GM12864 (cell line): ENCODE measurements at regions not wholly inside any gene's neighbourhood (a gene's known extent, or its start where the extent isn't known, plus 50 kb on each side); places are given as distances from the start of the nearest gene placed in this dataset.

Experiments used
- DNase-seq: peaks from one replicate; pipeline ENCODE4 v3.0.0-alpha.2; 2011; ENCODE audit warnings: low read depth
- H3K4me3 ChIP-seq: 2 replicates; pipeline ENCODE4 v1.5.1; 2011; ENCODE audit warnings: mild to moderate bottlenecking, low read depth, low read length, control low read depth
- CTCF ChIP-seq: IDR thresholded peaks from 2 replicates; pipeline ENCODE4 v1.5.1; 2011; ENCODE audit warnings: low read depth, mild to moderate bottlenecking, moderate library complexity, low read length, control low read depth, inconsistent platforms; ENCODE audit errors: missing control alignments

DNA sequence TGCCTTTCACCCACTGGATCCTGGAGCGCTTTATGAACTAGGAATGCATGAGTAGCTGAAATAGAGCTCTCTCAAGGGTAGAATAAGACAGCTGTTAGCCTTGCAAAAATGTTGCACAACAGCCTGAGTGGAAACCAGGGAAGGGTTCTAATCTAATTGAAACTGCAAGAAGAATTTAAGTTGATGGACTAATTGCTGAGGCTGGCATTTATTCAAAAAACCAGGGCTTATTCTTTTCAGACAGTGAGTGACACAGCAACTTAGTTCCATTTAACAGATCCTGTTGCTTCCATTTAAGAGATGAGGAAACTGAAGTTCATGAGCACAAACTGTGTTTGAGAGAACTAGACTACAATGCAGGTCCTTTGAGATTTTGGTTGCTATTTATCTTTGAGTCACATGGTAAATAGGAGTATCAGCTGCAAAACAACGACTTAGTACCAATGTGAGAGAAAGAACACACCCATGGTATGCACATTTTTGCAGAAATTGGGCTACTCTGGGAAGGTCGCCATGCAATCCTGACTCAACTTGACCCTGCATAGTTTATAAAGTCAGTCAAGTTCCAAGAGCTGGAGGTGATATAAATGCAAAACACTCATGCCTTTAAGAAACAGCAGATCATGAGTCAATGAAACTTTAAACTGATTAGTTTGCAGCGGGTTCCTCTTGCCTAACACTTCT is 76.4 kb upstream of the PARD3B start:
- no peak overlapping the region for H3K4me3 ChIP-seq
- no peak for DNase-seq
- TF ChIP-seq CTCF, result no peak

GRCh38 chr2:204470178-204470620 is 75.1 kb upstream of the PARD3B start:
- TF ChIP-seq CTCF, result no peak
- no peak for DNase-seq
- H3K4me3 ChIP-seq, result no peak overlapping the region

DNA sequence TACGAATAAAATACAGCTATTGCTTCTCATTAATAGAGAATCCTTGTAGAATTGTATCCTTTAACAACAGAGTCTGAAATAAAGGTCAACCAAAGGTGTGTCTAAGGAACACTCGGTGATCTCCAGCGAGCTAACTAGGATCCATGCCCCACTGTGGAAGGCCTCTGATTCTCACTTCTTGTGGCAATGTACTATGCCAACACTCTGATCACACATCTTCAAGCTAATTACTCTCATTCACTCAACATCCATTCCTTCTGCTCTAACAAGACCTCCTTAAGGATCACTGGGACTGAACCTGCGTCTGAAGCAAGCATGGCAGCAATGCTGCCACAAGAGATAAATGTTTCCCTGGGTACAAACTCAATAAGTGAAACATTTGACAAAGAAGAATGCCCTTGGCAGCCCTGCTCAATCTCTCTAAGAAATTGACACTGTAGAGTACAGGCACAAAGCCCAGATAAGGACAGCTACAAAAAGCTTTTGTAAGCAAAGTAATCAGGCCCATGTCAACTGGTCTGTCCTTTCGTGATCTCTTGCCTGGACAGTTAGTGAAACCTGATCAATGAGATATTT is 74.6 kb upstream of the PARD3B start:
- H3K4me3 ChIP-seq, result no peak overlapping the region
- TF ChIP-seq CTCF, result no peak
- no peak for DNase-seq

- no peak for DNase-seq
- H3K4me3 ChIP-seq, result no peak overlapping the region
- no peak for TF ChIP-seq CTCF
Measured at GRCh38 chr2:204472375-204472774, 72.9 kb upstream of the PARD3B start.

DNA sequence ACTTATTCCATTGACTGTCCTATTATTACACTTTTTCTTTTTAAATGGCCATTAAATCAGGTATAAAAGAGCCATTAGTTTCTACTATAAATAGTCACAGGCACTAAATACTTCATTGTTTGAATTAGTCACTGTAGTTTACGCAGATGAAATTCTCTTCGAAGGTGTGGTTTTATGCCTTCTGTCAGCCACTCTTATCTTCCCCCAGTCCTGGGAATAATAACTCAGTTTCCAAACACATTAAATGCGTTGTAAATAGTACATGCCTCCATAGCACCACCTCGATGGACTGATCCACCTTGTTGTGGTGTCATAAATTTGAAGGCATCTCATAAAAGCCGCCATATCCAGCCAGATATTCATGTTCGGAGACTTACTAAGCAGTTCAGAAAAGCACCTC is 72.1 kb upstream of the PARD3B start:
- no peak overlapping the region for H3K4me3 ChIP-seq
- no peak for TF ChIP-seq CTCF
- DNase-seq, result no peak

DNA sequence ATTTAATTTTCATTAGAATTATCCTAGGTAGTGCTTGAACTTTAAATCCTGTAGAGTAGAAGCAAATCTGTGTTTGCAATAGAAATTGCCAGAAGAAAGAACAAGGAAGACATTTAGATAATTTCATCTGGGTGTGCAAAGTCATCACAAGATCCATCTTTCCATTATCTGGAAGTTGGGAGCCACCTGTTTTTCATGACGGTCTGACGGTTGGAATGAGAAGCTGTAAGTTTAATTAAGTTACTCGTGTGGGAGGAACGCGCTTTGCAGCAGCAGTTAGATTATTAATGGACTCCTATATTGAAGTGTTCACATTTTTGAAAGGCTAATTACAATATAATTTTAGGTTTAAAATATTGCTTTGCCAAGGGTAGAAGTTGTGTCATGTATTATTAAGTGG is 69.9 kb upstream of the PARD3B start:
- DNase-seq, result no peak
- H3K4me3 ChIP-seq, result no peak overlapping the region
- TF ChIP-seq CTCF, result no peak
